ENCODE measurements at regions not wholly inside any gene's neighbourhood (a gene's known extent, or its start where the extent isn't known, plus 50 kb on each side); places are given as distances from the start of the nearest gene placed in this dataset.

- TF ChIP-seq, protein P1, sequence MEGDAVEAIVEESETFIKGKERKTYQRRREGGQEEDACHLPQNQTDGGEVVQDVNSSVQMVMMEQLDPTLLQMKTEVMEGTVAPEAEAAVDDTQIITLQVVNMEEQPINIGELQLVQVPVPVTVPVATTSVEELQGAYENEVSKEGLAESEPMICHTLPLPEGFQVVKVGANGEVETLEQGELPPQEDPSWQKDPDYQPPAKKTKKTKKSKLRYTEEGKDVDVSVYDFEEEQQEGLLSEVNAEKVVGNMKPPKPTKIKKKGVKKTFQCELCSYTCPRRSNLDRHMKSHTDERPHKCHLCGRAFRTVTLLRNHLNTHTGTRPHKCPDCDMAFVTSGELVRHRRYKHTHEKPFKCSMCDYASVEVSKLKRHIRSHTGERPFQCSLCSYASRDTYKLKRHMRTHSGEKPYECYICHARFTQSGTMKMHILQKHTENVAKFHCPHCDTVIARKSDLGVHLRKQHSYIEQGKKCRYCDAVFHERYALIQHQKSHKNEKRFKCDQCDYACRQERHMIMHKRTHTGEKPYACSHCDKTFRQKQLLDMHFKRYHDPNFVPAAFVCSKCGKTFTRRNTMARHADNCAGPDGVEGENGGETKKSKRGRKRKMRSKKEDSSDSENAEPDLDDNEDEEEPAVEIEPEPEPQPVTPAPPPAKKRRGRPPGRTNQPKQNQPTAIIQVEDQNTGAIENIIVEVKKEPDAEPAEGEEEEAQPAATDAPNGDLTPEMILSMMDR (conservative IDR thresholded peaks at IDR 0.05; ENCODE audit: low read length), result no peak
- no peak for TF ChIP-seq EZH2phosphoT487 (IDR thresholded peaks at IDR 0.05; ENCODE audit: borderline replicate concordance)
Observed at GRCh38 chr9:95720496-95720895, 155.0 kb upstream of the ERCC6L2 start.
